Endothelial cell of umbilical vein (primary cell): ENCODE measurements at regions not wholly inside any gene's neighbourhood (a gene's known extent, or its start where the extent isn't known, plus 50 kb on each side); places are given as distances from the start of the nearest gene placed in this dataset.

ENCODE experiments used
- BruUV-seq: library from RNA; stranded (reverse); fragments of 400-500 nt; replicated peaks from 2 replicates; lab custom pipeline; 2021; lab: Mats Ljungman, UMichigan
- CTCF ChIA-PET: fragments of 300-600, 350-600 bp; sonication (Branson Sonifier 250); formaldehyde crosslinking; loops from one replicate; lab custom pipeline; 2021; ENCODE audit warnings: antibody characterized with exemption, inconsistent platforms; lab: Charles Lee
- POLR2A ChIA-PET: fragments of 300-600, 350-600 bp; sonication (Branson Sonifier 250); formaldehyde crosslinking; loops from one replicate; lab custom pipeline; 2021; ENCODE audit warnings: antibody characterized with exemption, inconsistent platforms; lab: Charles Lee
- DNase-seq: peaks from one replicate; pipeline ENCODE4 v3.0.0-alpha.2; 2011; ENCODE audit warnings: low read depth, low spot score
- FAIRE-seq: peaks from 2 replicates; lab custom pipeline; 2011; peaks lifted over from hg19 to GRCh38; lab: Jason Lieb, UNC
- H2AFZ ChIP-seq: 2 replicates; pipeline ENCODE4 v1.6.0; 2012; ENCODE audit warnings: low read depth, low read length, control low read depth, inconsistent platforms
- H3K27ac ChIP-seq: 2 replicates; pipeline ENCODE4 v1.5.1; 2011; ENCODE audit warnings: low read depth, mild to moderate bottlenecking, control low read depth, low read length, moderate library complexity; ENCODE audit not compliant: insufficient read depth
- H3K27me3 ChIP-seq, 2 experiments: 2 replicates each; pipeline versions ENCODE4 v1.6.0 to v1.6.1; 2011; ENCODE audit warnings: low read length in 2 of 2, mixed read lengths in 1 of 2; ENCODE audit not compliant: control insufficient read depth in 2 of 2, insufficient read depth in 2 of 2
- H3K36me3 ChIP-seq, 2 experiments: 2 replicates in 1 of 2; 3 replicates in 1 of 2; pipeline ENCODE4 v1.5.1; 2011; ENCODE audit warnings: low read length in 2 of 2, mild to moderate bottlenecking in 1 of 2, moderate library complexity in 1 of 2; ENCODE audit not compliant: control insufficient read depth in 2 of 2, insufficient read depth in 2 of 2; ENCODE audit errors: extremely low read depth in 1 of 2
- H3K4me1 ChIP-seq: 3 replicates; pipeline ENCODE4 v1.5.1; 2011; ENCODE audit warnings: mild to moderate bottlenecking, low read length; ENCODE audit not compliant: control insufficient read depth, insufficient read depth; ENCODE audit errors: extremely low read depth
- H3K4me2 ChIP-seq: 2 replicates; pipeline ENCODE4 v1.6.1; 2011; ENCODE audit warnings: low read length, control low read depth, mixed read lengths; ENCODE audit not compliant: insufficient read depth
- H3K4me3 ChIP-seq, 3 experiments: fragments of 200-600 bp in 1 of 3; sonication (generic), shearing (Covaris generic) in 1 of 3; replicated peaks in 1 of 3; 2 replicates each; pipeline ENCODE4 v1.5.1; 2011 to 2016; ENCODE audit warnings: control low read depth in 3 of 3, low read length in 3 of 3, mild to moderate bottlenecking in 2 of 3, inconsistent platforms in 1 of 3, low read depth in 1 of 3, moderate library complexity in 1 of 3; ENCODE audit not compliant: insufficient read depth in 1 of 3
- H3K79me2 ChIP-seq: 2 replicates; pipeline ENCODE4 v1.6.0; 2012; ENCODE audit warnings: low read length, inconsistent platforms; ENCODE audit not compliant: control insufficient read depth, insufficient read depth
- H3K9ac ChIP-seq: replicated peaks from 2 replicates; pipeline ENCODE3; 2011; ENCODE audit warnings: low read length, control low read depth; ENCODE audit not compliant: insufficient read depth; ENCODE audit errors: extremely low read depth
- H3K9me1 ChIP-seq: replicated peaks from 3 replicates; pipeline ENCODE4 v1.6.0; 2011; ENCODE audit warnings: mild to moderate bottlenecking, low read length; ENCODE audit not compliant: control insufficient read depth, insufficient read depth; ENCODE audit errors: extremely low read depth
- H3K9me3 ChIP-seq: replicated peaks from 2 replicates; pipeline ENCODE4 v1.5.1; 2012; ENCODE audit warnings: low read length, inconsistent platforms; ENCODE audit not compliant: control insufficient read depth, insufficient read depth
- H4K20me1 ChIP-seq: replicated peaks from 2 replicates; pipeline ENCODE3; 2011; ENCODE audit warnings: mild to moderate bottlenecking, low read length; ENCODE audit not compliant: control insufficient read depth, insufficient read depth; ENCODE audit errors: extremely low read depth
- FOS ChIP-seq: IDR thresholded peaks from 2 replicates; pipeline ENCODE4 v1.6.1; 2011; ENCODE audit warnings: mild to moderate bottlenecking, low read length, moderate library complexity, borderline replicate concordance; ENCODE audit not compliant: insufficient read depth
- JUN ChIP-seq: IDR thresholded peaks from 2 replicates; pipeline ENCODE4 v1.6.1; 2011; ENCODE audit warnings: borderline replicate concordance, low read depth; ENCODE audit not compliant: insufficient read length, insufficient read depth
- MYC ChIP-seq: IDR thresholded peaks from one replicate; pipeline ENCODE4 v1.6.1; 2011; ENCODE audit warnings: mild to moderate bottlenecking, low read depth, low read length
- dilution Hi-C: fragments of 300-500 bp; cut with MboI; formaldehyde crosslinking; loops from one replicate; pipeline ENCODE4 v1.15.0; 2019; ENCODE audit warnings: low sequenced_read_pairs; ENCODE audit not compliant: extremely low pct_ligation_motif_present
- intact Hi-C: fragments of 100-400 bp; cut with micrococcal nuclease; formaldehyde crosslinking; loops from one replicate; pipeline ENCODE4 v1.10.0; 2022
- TF ChIP-seq, protein P1 (sequence below): IDR thresholded peaks from 2 replicates; pipeline ENCODE4 v1.6.1; 2011; ENCODE audit not compliant: insufficient read depth, insufficient read length
- TF ChIP-seq, protein P2 (sequence below), 2 donors: IDR thresholded peaks; 1 replicate in 1 of 2; 2 replicates in 1 of 2; pipeline ENCODE4 v1.5.1; 2011; ENCODE audit warnings: low read length in 2 of 2, mild to moderate bottlenecking in 2 of 2, moderate library complexity in 2 of 2, control low read depth in 1 of 2, inconsistent platforms in 1 of 2, low read depth in 1 of 2; ENCODE audit not compliant: insufficient read depth in 1 of 2; ENCODE audit errors: extremely low read depth in 1 of 2

DNA sequence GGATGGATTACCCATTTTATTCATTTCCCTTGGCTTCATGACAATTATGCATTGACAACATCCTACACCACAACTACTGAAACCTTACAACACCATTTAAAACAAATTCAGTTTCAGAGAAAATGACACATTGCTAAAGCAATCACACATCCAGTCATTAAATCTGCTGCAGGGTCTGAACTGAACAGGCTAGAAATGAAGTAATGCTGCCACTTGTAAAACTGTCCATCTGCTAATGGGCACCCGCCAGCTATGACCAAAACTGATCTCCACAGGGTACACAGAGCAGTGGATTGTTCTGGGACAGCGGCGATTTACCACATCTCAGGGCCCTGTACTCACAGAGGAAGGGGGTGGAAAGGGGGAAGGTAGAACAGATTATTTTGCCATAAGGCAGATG, 172.9 kb upstream of the FBXL4 start:
- intact Hi-C loops: no loop called here
- ChIA-PET POLR2A (no interaction called here), CTCF (interaction anchor here (1.9 to 2.5 kb wide), 2 partner anchors 10 to 1624 kb away, joined by 20 to 120 read pairs; no protein-coding TSS in a partner anchor)
- FAIRE-seq: no peak
- Histone ChIP-seq H3K9me3 (no peaks in the 10 kb centered on the region), H3K4me1 (no peaks in the 10 kb centered on the region), H3K36me3 (no peaks in the 10 kb centered on the region), H4K20me1 (no peaks in the 10 kb centered on the region), H3K4me3 (no peak overlapping the region), H3K9me1 (no peaks in the 10 kb centered on the region), H3K4me2 (no peak overlapping the region), H3K27ac (no peak overlapping the region), H2AFZ (no peak overlapping the region), H3K27me3 (peaks cover 0 to 2% of the 10 kb centered on the region in 2 experiments), H3K9ac (no peak overlapping the region), H3K79me2 (no peaks in the 10 kb centered on the region)
- dilution Hi-C loops: no loop called here
- DNase-seq: no peak
- TF ChIP-seq, protein P1, sequence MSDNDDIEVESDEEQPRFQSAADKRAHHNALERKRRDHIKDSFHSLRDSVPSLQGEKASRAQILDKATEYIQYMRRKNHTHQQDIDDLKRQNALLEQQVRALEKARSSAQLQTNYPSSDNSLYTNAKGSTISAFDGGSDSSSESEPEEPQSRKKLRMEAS: no peak
- no peak for TF ChIP-seq JUN
- TF ChIP-seq FOS: no peak
- no TSS peak for BruUV-seq

DNA sequence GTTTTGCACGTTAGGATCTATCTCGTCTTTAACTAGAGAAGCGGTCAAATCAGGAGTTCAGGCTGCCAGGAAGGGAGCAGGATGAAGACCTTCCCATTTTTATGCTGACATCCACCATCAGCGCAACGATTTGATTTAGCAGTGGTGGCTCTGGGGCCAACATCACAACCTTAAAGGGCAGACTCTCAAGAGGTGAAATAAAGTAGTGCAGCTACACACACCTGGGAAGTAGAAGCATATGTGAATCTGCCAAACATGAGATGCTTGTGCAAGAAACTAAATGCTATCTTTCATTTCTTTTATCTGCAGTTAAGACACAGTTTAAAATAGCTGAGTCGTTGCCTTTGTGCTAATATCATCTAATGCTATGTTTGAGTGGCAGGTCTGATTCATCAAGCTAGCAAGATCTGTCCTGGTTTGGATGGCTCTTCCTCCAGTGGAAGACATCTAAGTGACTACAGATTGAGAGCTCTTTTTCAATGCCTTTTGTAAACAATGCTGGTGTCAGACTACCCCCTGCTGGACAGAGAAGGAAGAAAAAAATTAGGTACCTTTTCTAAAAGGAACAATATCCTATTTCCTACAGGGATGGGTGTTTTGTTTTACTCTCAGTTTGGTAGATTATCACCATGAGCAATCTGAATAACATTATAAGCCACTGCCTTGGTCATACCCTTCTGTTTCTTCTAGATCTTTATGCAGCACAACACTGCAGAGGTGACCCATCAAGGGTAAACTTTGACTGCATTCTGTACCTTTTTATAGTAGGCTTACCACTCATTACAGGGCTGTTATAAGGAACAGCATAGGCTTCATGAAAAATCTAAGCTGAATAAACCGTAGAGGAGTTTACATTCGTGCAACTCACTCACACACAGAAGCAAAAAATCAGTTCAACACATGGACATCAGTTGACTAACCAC, 171.6 kb upstream of the FBXL4 start:
- no peak overlapping the region for H3K4me3 ChIP-seq
- no peak overlapping the region for H3K4me2 ChIP-seq
- no TSS peak for BruUV-seq
- no peak overlapping the region for H3K9ac ChIP-seq
- POLR2A ChIA-PET: no interaction called here
- DNase-seq: peak; percentile 54
- no peaks in the 10 kb centered on the region for H3K9me3 ChIP-seq
- H3K79me2 ChIP-seq: no peaks in the 10 kb centered on the region
- CTCF ChIA-PET: interaction anchor here (0.6 to 2.5 kb wide), 63 partner anchors 9 to 1934 kb away, joined by 3 to 120 read pairs (median 4); partner anchors contain the start of gene POU3F2
- peaks cover 0 to 2% of the 10 kb centered on the region in 2 experiments for H3K27me3 ChIP-seq
- FAIRE-seq: peak; percentile 66
- no peak overlapping the region for H2AFZ ChIP-seq
- no peak overlapping the region for H3K27ac ChIP-seq
- no peaks in the 10 kb centered on the region for H3K36me3 ChIP-seq
- no peaks in the 10 kb centered on the region for H3K9me1 ChIP-seq
- H3K4me1 ChIP-seq: no peaks in the 10 kb centered on the region
- intact Hi-C loops: loop anchor here (1.0 to 5.0 kb wide), 3 partner anchors 275 to 1622 kb away; no protein-coding TSS in a partner anchor
- H4K20me1 ChIP-seq: no peaks in the 10 kb centered on the region
- TF ChIP-seq MYC: no peak
- TF ChIP-seq, protein P2, sequence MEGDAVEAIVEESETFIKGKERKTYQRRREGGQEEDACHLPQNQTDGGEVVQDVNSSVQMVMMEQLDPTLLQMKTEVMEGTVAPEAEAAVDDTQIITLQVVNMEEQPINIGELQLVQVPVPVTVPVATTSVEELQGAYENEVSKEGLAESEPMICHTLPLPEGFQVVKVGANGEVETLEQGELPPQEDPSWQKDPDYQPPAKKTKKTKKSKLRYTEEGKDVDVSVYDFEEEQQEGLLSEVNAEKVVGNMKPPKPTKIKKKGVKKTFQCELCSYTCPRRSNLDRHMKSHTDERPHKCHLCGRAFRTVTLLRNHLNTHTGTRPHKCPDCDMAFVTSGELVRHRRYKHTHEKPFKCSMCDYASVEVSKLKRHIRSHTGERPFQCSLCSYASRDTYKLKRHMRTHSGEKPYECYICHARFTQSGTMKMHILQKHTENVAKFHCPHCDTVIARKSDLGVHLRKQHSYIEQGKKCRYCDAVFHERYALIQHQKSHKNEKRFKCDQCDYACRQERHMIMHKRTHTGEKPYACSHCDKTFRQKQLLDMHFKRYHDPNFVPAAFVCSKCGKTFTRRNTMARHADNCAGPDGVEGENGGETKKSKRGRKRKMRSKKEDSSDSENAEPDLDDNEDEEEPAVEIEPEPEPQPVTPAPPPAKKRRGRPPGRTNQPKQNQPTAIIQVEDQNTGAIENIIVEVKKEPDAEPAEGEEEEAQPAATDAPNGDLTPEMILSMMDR (IDR thresholded peaks at IDR 0.05; ENCODE audit: extremely low read depth in 1 of 2, insufficient read depth in 1 of 2, low read depth in 1 of 2, low read length in 2 of 2): peak; percentile 44 to 49
- no peak for TF ChIP-seq JUN
- dilution Hi-C loops: no loop called here
